HUES48 (cell line): ENCODE measurements at regions not wholly inside any gene's neighbourhood (a gene's known extent, or its start where the extent isn't known, plus 50 kb on each side); places are given as distances from the start of the nearest gene placed in this dataset.

Experiments
- H3K27ac ChIP-seq: one replicate; pipeline ENCODE4 v1.7.0; 2013; ENCODE audit warnings: low read depth, low read length, inconsistent platforms
- H3K27me3 ChIP-seq: 2 replicates; pipeline ENCODE4 v1.6.1; 2013; ENCODE audit warnings: mild to moderate bottlenecking, low read length; ENCODE audit not compliant: control insufficient read depth, insufficient read depth
- H3K36me3 ChIP-seq: 2 replicates; pipeline ENCODE4 v1.6.1; 2013; ENCODE audit warnings: low read length; ENCODE audit not compliant: control insufficient read depth, insufficient read depth
- H3K4me1 ChIP-seq: 2 replicates; pipeline ENCODE4 v1.6.1; 2013; ENCODE audit warnings: mild to moderate bottlenecking, low read length; ENCODE audit not compliant: control insufficient read depth, insufficient read depth
- H3K4me3 ChIP-seq: 2 replicates; pipeline ENCODE4 v1.5.1; 2013; ENCODE audit warnings: mild to moderate bottlenecking, low read depth, low read length
- H3K9ac ChIP-seq: 2 replicates; pipeline ENCODE4 v1.6.1; 2013; ENCODE audit warnings: mild to moderate bottlenecking, low read depth, low read length, moderate library complexity
- H3K9me3 ChIP-seq: 2 replicates; pipeline ENCODE4 v1.6.1; 2013; ENCODE audit warnings: low read length; ENCODE audit not compliant: control insufficient read depth, insufficient read depth

DNA sequence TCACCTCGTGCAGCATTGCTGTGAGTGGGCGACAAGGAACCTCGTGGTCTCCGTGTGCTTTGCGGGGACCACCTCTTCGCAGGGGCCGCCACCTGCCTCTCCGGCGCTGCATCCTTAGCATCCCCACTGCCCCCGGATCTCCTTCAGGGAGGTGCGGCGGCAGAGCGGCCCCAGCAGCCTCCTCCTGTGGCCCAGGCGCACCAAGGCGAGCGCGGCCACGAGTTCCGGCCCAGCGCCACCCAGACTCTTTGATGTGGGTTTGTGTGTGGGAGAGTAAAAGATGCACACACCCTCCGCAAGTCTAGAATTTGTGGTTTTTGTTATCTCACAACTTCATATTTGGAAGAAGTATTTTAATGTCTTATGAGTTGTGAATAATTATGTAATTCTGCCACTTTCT is 118.8 kb upstream of the DIO3 start:
- Histone ChIP-seq H3K4me3 (no peak overlapping the region), H3K36me3 (no peaks in the 10 kb centered on the region), H3K4me1 (no peaks in the 10 kb centered on the region), H3K9ac (no peak overlapping the region), H3K27me3 (no peaks in the 10 kb centered on the region; the same call in 1 of the 2 replicates), H3K27ac (no peak overlapping the region), H3K9me3 (no peaks in the 10 kb centered on the region)

DNA sequence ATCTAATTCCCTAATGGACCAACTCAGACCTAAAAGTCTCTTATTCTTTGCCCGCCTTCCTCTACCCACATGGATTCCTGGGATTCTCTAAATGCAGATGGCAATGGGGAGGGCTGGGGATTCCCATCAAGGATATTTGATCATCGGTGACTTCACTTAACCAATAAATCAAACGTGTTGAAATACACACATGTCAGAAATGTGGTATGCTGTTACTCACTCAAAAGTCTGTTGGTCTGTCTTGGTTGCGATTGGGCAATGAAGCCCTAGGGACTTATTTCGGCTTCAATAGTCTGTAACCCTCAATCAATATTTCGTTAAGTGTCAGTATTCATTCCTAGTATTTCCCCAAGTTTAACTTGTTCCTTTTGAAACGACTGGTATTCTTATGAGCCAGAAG is 117.2 kb upstream of the DIO3 start:
- H3K27me3 ChIP-seq: no peaks in the 10 kb centered on the region; the same call in 1 of the 2 replicates

DNA sequence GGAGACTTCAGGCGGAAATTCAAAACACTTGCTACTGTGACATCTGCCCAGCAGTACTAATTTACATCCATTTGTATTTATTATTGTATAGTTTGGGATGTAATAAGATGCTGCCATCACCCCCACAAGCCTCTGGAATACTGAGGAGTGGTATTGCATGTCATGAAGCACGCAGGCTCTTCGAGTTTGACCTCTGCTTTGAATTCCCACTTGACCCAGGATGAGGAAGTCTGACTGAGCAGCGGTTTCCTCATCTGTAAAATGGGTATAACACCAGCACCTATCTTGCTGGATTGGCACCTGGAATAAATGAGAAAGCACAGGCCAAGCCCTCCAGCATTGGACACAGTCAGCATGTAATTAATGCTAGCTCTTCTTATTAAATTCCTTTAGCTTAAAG is 116.0 kb upstream of the DIO3 start:
- Histone ChIP-seq H3K9ac (no peak overlapping the region), H3K4me1 (no peaks in the 10 kb centered on the region), H3K4me3 (no peak overlapping the region), H3K27me3 (no peaks in the 10 kb centered on the region; the same call in 1 of the 2 replicates), H3K27ac (no peak overlapping the region), H3K36me3 (no peaks in the 10 kb centered on the region), H3K9me3 (no peaks in the 10 kb centered on the region)

More for the DNA sequence above, 117.2 kb upstream of the DIO3 start:
- Histone ChIP-seq H3K9ac (no peak overlapping the region), H3K4me3 (no peak overlapping the region), H3K36me3 (no peaks in the 10 kb centered on the region), H3K27ac (no peak overlapping the region), H3K4me1 (no peaks in the 10 kb centered on the region), H3K9me3 (no peaks in the 10 kb centered on the region)

DNA sequence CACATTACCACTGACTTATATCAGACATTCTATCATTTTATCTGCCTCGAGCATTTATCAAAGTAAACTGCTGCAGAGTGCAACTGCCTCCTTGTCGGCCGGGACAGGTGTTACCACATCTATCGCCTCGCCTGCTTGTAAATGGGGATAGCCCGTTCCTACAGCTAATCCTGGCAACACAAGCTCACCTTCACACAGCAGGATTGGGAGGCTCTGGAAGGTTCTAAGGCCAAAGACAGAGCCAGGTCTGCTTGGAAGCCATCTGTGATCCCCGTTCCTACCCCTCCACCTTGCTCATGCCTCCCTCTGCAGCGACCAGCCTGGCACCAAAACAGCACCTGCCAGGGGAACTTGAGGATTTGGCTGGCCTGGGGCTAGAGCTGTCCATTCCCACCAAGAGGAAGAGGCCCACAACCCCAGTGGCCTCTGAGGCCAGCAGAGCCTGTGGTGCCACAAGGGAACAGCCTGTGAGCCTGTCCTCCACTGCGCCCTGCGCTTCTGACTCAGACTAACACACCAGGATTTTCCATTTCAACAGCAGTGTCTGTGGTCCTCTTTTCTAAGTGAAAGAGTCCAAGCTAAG is 114.8 kb upstream of the DIO3 start:
- no peak overlapping the region for H3K27ac ChIP-seq
- no peaks in the 10 kb centered on the region for H3K4me1 ChIP-seq
- no peak overlapping the region for H3K4me3 ChIP-seq
- no peaks in the 10 kb centered on the region for H3K9me3 ChIP-seq
- H3K9ac ChIP-seq: no peak overlapping the region
- H3K36me3 ChIP-seq: no peaks in the 10 kb centered on the region
- no peaks in the 10 kb centered on the region; the same call in 1 of the 2 replicates for H3K27me3 ChIP-seq

- no peak overlapping the region for H3K4me3 ChIP-seq
- no peak overlapping the region for H3K9ac ChIP-seq
- no peaks in the 10 kb centered on the region for H3K36me3 ChIP-seq
- H3K9me3 ChIP-seq: no peaks in the 10 kb centered on the region
- H3K27me3 ChIP-seq: peaks cover 12% of the 10 kb centered on the region
- no peaks in the 10 kb centered on the region for H3K4me1 ChIP-seq
- no peak overlapping the region for H3K27ac ChIP-seq
Measured at GRCh38 chr14:101449114-101449513, 112.2 kb upstream of the DIO3 start.

DNA sequence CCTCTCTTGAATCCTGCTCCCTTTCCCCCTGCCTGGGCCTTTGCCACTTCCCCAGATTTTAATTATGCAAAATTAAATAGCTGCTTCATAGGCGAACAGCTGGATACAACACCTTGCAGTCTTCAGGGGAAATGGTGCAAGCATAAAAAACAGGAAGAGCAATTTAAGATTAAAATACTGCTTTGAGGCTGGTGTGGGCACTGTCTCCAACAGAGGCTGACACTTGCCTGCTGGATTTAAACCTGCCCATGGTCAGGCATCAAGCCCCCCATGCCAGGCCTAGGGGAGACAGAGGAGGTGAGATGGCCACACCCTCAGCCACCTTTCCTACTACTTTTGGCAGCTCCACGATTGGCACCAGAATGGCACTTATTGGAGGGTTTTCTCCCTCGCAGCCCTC is 110.1 kb upstream of the DIO3 start:
- no peaks in the 10 kb centered on the region for H3K9me3 ChIP-seq

GRCh38 chr14:101453225-101453624 is 108.1 kb upstream of the DIO3 start:
- Histone ChIP-seq H3K9ac (no peak overlapping the region), H3K27ac (no peak overlapping the region), H3K36me3 (no peaks in the 10 kb centered on the region)

More for the DNA sequence above, 110.1 kb upstream of the DIO3 start:
- no peak overlapping the region for H3K9ac ChIP-seq
- H3K4me1 ChIP-seq: peaks cover 7% of the 10 kb centered on the region; the same call in 1 of the 2 replicates
- H3K27me3 ChIP-seq: peaks cover 29% of the 10 kb centered on the region
- H3K36me3 ChIP-seq: no peaks in the 10 kb centered on the region
- no peak overlapping the region for H3K4me3 ChIP-seq
- no peak overlapping the region for H3K27ac ChIP-seq

DNA sequence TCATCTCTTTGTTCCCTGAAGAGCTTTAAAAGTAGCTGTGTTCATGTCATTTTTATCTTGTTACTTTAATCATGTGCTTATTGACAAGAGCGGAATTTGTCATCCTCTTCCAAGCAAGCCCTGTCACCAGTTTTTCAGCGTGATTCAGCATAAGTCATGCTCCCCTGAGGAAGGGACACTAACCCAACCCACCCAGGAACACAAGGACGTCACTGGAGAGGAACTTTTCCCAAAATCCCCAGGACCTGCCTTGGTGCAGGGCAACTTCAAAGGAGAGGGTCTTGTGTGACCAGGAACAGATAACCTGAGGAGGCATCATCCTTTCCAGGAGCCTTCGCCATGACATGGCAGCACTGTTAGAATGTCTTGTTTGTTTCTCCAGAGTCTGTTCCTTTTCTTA is 107.1 kb upstream of the DIO3 start:
- Histone ChIP-seq H3K9ac (no peak overlapping the region), H3K27ac (no peak overlapping the region), H3K4me3 (no peak overlapping the region), H3K27me3 (peaks cover 59% of the 10 kb centered on the region), H3K9me3 (no peaks in the 10 kb centered on the region), H3K4me1 (peaks cover 13% of the 10 kb centered on the region; the same call in 1 of the 2 replicates), H3K36me3 (no peaks in the 10 kb centered on the region)

More at GRCh38 chr14:101453225-101453624, 108.1 kb upstream of the DIO3 start:
- no peaks in the 10 kb centered on the region for H3K9me3 ChIP-seq
- H3K4me1 ChIP-seq: peaks cover 13% of the 10 kb centered on the region; the same call in 1 of the 2 replicates
- no peak overlapping the region for H3K4me3 ChIP-seq
- H3K27me3 ChIP-seq: peaks cover 49% of the 10 kb centered on the region

DNA sequence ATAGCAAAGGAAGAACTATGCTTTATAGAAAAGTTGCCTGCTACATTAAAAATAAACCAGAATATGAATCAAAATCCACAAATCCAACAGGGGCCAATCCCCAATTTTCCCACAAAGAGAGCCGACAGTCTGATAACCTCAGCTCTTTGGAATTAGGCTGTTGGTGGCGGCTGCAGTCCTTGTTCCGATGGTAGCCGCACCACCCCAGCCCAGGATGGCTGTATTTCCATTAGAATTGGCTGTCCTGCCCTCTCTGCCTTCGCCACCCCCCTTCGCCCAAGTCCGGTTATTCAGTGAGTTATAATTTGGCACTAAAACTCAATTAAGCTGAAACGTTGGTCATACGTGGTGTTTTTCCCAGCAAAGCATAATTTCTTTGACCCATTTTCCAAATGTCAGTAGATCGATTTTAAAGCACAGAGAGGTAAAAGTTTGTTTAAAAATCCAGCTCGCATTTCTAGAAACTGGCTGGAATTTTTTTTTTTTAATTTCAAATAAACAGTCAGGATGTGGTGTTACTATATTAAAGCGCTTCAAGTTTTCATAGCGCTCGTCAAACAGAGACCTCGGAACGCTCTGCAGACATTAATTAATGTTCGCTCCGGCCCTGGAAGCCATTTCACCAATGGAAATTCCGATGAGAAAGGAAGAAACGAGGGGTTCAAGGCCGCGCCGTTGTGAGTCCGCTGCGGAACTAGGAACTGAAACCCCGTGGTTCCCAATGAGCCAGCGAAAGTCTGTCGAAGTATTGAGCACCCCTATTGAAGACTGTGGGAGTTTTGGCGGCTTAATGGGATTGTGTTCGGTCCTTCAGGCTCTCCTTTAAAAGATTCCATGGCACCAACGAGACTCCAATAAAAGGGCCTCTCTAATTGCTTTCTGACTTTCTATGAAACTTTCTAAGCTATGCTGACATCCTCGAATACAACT is 104.8 kb upstream of the DIO3 start:
- H3K9me3 ChIP-seq: no peaks in the 10 kb centered on the region
- peaks cover 13% of the 10 kb centered on the region; the same call in 1 of the 2 replicates for H3K4me1 ChIP-seq
- peak overlapping the region; percentile 34 for H3K4me3 ChIP-seq
- no peak overlapping the region for H3K9ac ChIP-seq
- no peaks in the 10 kb centered on the region for H3K36me3 ChIP-seq
- no peak overlapping the region for H3K27ac ChIP-seq
- peaks cover 82% of the 10 kb centered on the region for H3K27me3 ChIP-seq

DNA sequence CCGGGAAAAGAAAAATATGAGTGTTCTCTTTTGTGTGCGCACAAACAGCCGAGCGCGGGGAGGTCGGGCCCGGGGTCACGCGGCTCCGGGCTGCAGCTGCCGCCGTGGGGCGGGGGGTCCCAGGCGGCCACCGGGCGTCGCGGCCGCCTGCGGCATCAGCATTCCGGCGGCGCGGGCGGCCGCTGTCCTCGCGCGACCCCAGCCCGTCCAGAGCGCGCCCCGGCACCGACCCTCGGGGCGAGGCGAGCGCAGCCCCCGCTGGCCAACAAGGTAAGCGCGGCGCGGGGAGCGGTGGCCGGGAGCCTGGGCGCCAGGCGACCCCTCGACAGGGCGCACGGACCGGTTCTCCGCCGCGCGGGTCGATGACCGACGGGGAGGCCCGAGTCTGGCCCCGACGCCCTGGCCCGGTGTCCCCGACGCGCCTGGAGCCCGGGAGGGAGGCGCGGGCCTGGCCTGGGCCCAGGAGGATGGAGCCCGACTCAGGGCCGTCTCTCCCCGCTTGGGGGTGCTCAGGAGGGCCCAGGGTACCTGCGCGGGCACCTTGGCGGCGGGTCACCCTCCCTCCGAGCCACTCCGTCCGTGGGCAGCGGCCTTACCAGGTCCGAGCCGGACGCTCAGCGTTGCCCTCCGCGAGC is 103.9 kb upstream of the DIO3 start:
- Histone ChIP-seq H3K9ac (no peak overlapping the region), H3K27ac (no peak overlapping the region), H3K27me3 (peaks cover 89% of the 10 kb centered on the region)

More for the DNA sequence above, 103.9 kb upstream of the DIO3 start:
- peaks cover 13% of the 10 kb centered on the region; the same call in 1 of the 2 replicates for H3K4me1 ChIP-seq
- H3K9me3 ChIP-seq: no peaks in the 10 kb centered on the region
- H3K36me3 ChIP-seq: no peaks in the 10 kb centered on the region
- H3K4me3 ChIP-seq: peak overlapping the region; percentile 50; the same call in 1 of the 2 replicates
